ENCODE measurements at regions not wholly inside any gene's neighbourhood (a gene's known extent, or its start where the extent isn't known, plus 50 kb on each side); places are given as distances from the start of the nearest gene placed in this dataset.

GRCh38 chr4:111595456-111595855, 549.8 kb upstream of the FAM241A start:
- no peaks in the 10 kb centered on the region for H3K36me3 ChIP-seq (replicated peaks; ENCODE audit: insufficient read depth, low read depth)
- no peak for DNase-seq (ENCODE audit: low spot score)
- 91% methylated on average over 3 of the region's 3 CpGs for whole genome bisulfite sequencing (ENCODE audit: low lambda C conversion rate, missing lambda C conversion rate)
- no peak overlapping the region for H3K4me3 ChIP-seq
- H3K9me2 ChIP-seq (replicated peaks; ENCODE audit: insufficient read depth), result no peaks in the 10 kb centered on the region
- H3K27ac ChIP-seq, result no peak overlapping the region
- H3K27me3 ChIP-seq, result no peaks in the 10 kb centered on the region
- no peaks in the 10 kb centered on the region for H3K79me2 ChIP-seq
- no peak overlapping the region for H3K4me2 ChIP-seq
- no peaks in the 10 kb centered on the region for H4K20me1 ChIP-seq (ENCODE audit: insufficient read depth, poor library complexity, severe bottlenecking)
- no peak for TF ChIP-seq EZH2phosphoT487 (IDR thresholded peaks at IDR 0.05; ENCODE audit: low read depth, severe bottlenecking, unreplicated experiment)
- TF ChIP-seq EZH2 (IDR thresholded peaks at IDR 0.05; ENCODE audit: borderline replicate concordance), result no peak
- TF ChIP-seq, protein P1, sequence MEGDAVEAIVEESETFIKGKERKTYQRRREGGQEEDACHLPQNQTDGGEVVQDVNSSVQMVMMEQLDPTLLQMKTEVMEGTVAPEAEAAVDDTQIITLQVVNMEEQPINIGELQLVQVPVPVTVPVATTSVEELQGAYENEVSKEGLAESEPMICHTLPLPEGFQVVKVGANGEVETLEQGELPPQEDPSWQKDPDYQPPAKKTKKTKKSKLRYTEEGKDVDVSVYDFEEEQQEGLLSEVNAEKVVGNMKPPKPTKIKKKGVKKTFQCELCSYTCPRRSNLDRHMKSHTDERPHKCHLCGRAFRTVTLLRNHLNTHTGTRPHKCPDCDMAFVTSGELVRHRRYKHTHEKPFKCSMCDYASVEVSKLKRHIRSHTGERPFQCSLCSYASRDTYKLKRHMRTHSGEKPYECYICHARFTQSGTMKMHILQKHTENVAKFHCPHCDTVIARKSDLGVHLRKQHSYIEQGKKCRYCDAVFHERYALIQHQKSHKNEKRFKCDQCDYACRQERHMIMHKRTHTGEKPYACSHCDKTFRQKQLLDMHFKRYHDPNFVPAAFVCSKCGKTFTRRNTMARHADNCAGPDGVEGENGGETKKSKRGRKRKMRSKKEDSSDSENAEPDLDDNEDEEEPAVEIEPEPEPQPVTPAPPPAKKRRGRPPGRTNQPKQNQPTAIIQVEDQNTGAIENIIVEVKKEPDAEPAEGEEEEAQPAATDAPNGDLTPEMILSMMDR (IDR thresholded peaks at IDR 0.05; ENCODE audit: poor library complexity), result no peak
- no peak overlapping the region for H2AFZ ChIP-seq
- no peaks in the 10 kb centered on the region for H3K9me3 ChIP-seq (ENCODE audit: low read depth)
- no peaks in the 10 kb centered on the region for H3K4me1 ChIP-seq (ENCODE audit: insufficient read depth)

GRCh38 chr4:111596491-111596890, 548.8 kb upstream of the FAM241A start:
- no peak overlapping the region for H2AFZ ChIP-seq
- no peaks in the 10 kb centered on the region for H3K9me3 ChIP-seq (ENCODE audit: low read depth)
- 94% methylated on average over 4 of the region's 4 CpGs for WGBS (ENCODE audit: low lambda C conversion rate, missing lambda C conversion rate)

GRCh38 chr4:111601671-111602070, 543.6 kb upstream of the FAM241A start:
- no peaks in the 10 kb centered on the region for H3K36me3 ChIP-seq (replicated peaks; ENCODE audit: insufficient read depth, low read depth)
- TF ChIP-seq, protein P1 (IDR thresholded peaks at IDR 0.05; ENCODE audit: poor library complexity), result no peak
- TF ChIP-seq EZH2 (IDR thresholded peaks at IDR 0.05; ENCODE audit: borderline replicate concordance) (no peak), EZH2phosphoT487 (IDR thresholded peaks at IDR 0.05; ENCODE audit: low read depth, severe bottlenecking, unreplicated experiment) (no peak)
- no peaks in the 10 kb centered on the region for H3K4me1 ChIP-seq (ENCODE audit: insufficient read depth)
- no peak overlapping the region for H3K27ac ChIP-seq
- H3K79me2 ChIP-seq, result no peaks in the 10 kb centered on the region
- no peak overlapping the region for H3K4me2 ChIP-seq
- DNase-seq (ENCODE audit: low spot score), result no peak
- no peaks in the 10 kb centered on the region for H4K20me1 ChIP-seq (ENCODE audit: insufficient read depth, poor library complexity, severe bottlenecking)
- no peak overlapping the region for H2AFZ ChIP-seq
- H3K9me2 ChIP-seq (replicated peaks; ENCODE audit: insufficient read depth), result no peaks in the 10 kb centered on the region
- no peak overlapping the region for H3K4me3 ChIP-seq
- H3K9me3 ChIP-seq (ENCODE audit: low read depth), result no peaks in the 10 kb centered on the region
- 81% methylated on average over 3 of the region's 3 CpGs for WGBS (ENCODE audit: low lambda C conversion rate, missing lambda C conversion rate)
- no peaks in the 10 kb centered on the region for H3K27me3 ChIP-seq

More at GRCh38 chr4:111596491-111596890, 548.8 kb upstream of the FAM241A start:
- H3K27me3 ChIP-seq, result no peaks in the 10 kb centered on the region
- H3K9me2 ChIP-seq (replicated peaks; ENCODE audit: insufficient read depth), result no peaks in the 10 kb centered on the region
- DNase-seq (ENCODE audit: low spot score), result no peak
- no peak overlapping the region for H3K4me2 ChIP-seq
- no peaks in the 10 kb centered on the region for H3K4me1 ChIP-seq (ENCODE audit: insufficient read depth)
- H3K36me3 ChIP-seq (replicated peaks; ENCODE audit: insufficient read depth, low read depth), result no peaks in the 10 kb centered on the region
- H3K4me3 ChIP-seq, result no peak overlapping the region
- no peaks in the 10 kb centered on the region for H3K79me2 ChIP-seq
- H3K27ac ChIP-seq, result no peak overlapping the region
- H4K20me1 ChIP-seq (ENCODE audit: insufficient read depth, poor library complexity, severe bottlenecking), result no peaks in the 10 kb centered on the region
- TF ChIP-seq EZH2phosphoT487 (IDR thresholded peaks at IDR 0.05; ENCODE audit: low read depth, severe bottlenecking, unreplicated experiment) (no peak), EZH2 (IDR thresholded peaks at IDR 0.05; ENCODE audit: borderline replicate concordance) (no peak)
- TF ChIP-seq, protein P1 (IDR thresholded peaks at IDR 0.05; ENCODE audit: poor library complexity), result no peak

- no peak for TF ChIP-seq EZH2phosphoT487 (IDR thresholded peaks at IDR 0.05; ENCODE audit: low read depth, severe bottlenecking, unreplicated experiment)
- TF ChIP-seq, protein P1 (IDR thresholded peaks at IDR 0.05; ENCODE audit: poor library complexity), result no peak
- no peak for TF ChIP-seq EZH2 (IDR thresholded peaks at IDR 0.05; ENCODE audit: borderline replicate concordance)
- no peaks in the 10 kb centered on the region for H3K9me3 ChIP-seq (ENCODE audit: low read depth)
- H3K4me1 ChIP-seq (ENCODE audit: insufficient read depth), result no peaks in the 10 kb centered on the region
- no peaks in the 10 kb centered on the region for H4K20me1 ChIP-seq (ENCODE audit: insufficient read depth, poor library complexity, severe bottlenecking)
- no peak overlapping the region for H3K4me2 ChIP-seq
- no peak overlapping the region for H2AFZ ChIP-seq
- no peak overlapping the region for H3K4me3 ChIP-seq
- H3K36me3 ChIP-seq (replicated peaks; ENCODE audit: insufficient read depth, low read depth), result no peaks in the 10 kb centered on the region
- H3K27ac ChIP-seq, result no peak overlapping the region
- 82% methylated on average over 1 of the region's 1 CpG for WGBS (ENCODE audit: low lambda C conversion rate, missing lambda C conversion rate)
- no peak for DNase-seq (ENCODE audit: low spot score)
- H3K9me2 ChIP-seq (replicated peaks; ENCODE audit: insufficient read depth), result no peaks in the 10 kb centered on the region
- no peaks in the 10 kb centered on the region for H3K79me2 ChIP-seq
- H3K27me3 ChIP-seq, result no peaks in the 10 kb centered on the region
These were observed 542.4 kb upstream of the FAM241A start for GRCh38 chr4:111602848-111603247.
